Peyer's patch (tissue), 4 donors: ENCODE measurements at regions not wholly inside any gene's neighbourhood (a gene's known extent, or its start where the extent isn't known, plus 50 kb on each side); places are given as distances from the start of the nearest gene placed in this dataset.

Experiments used
- DNase-seq, 3 donors: peaks; one replicate each; pipeline ENCODE4 v3.0.0-alpha.2; 2017 to 2019
- H3K27ac ChIP-seq, 4 donors: fragments of 200-600 bp; sonication (generic); one replicate each; pipeline ENCODE4 v1.5.1; 2016 to 2019
- H3K27me3 ChIP-seq, 2 donors: fragments of 200-600 bp; sonication (generic); one replicate each; pipeline ENCODE4 v1.5.1; 2019
- H3K36me3 ChIP-seq, 3 donors: fragments of 200-600 bp; sonication (generic); one replicate each; pipeline ENCODE4 v1.5.1; 2016 to 2019
- H3K4me1 ChIP-seq, 4 donors: fragments of 200-600 bp; sonication (generic); one replicate each; pipeline ENCODE4 v1.5.1; 2016 to 2019
- H3K4me3 ChIP-seq, 4 donors: fragments of 200-600 bp; sonication (generic); 1 replicate in 3 of 4; 2 replicates in 1 of 4; pipeline ENCODE4 v1.5.1; 2016 to 2019; ENCODE audit warnings: mild to moderate bottlenecking in 1 of 4
- H3K9me3 ChIP-seq, 4 donors: fragments of 200-600 bp; sonication (generic); one replicate each; pipeline ENCODE4 v1.5.1; 2016 to 2019; ENCODE audit warnings: mild to moderate bottlenecking in 1 of 4
- CTCF ChIP-seq, 6 experiments: fragments of 450-650 bp in 4 of 6; fragments of 200-600 bp in 2 of 6; sonication (generic) in 1 of 6; IDR thresholded peaks; one replicate each; pipeline ENCODE4 v1.5.1; 2017 to 2019; ENCODE audit warnings: antibody characterized with exemption in 6 of 6, mild to moderate bottlenecking in 3 of 6, moderate library complexity in 1 of 6
- POLR2A ChIP-seq, 2 donors: fragments of 450-650 bp; IDR thresholded peaks; one replicate each; pipeline ENCODE4 v1.5.1; 2017; ENCODE audit warnings: antibody characterized with exemption in 2 of 2, mild to moderate bottlenecking in 2 of 2, moderate library complexity in 2 of 2

- H3K9me3 ChIP-seq = no peaks in the 10 kb centered on the region
- no peaks in the 10 kb centered on the region for H3K27me3 ChIP-seq
- H3K27ac ChIP-seq = no peak overlapping the region
These were observed 615.0 kb upstream of the AGTR1 start for GRCh38 chr3:148082506-148083280.

GRCh38 chr3:148083526-148084182, 614.0 kb upstream of the AGTR1 start:
- Histone ChIP-seq H3K36me3 (no peaks in the 10 kb centered on the region), H3K4me1 (no peaks in the 10 kb centered on the region), H3K27me3 (no peaks in the 10 kb centered on the region), H3K9me3 (no peaks in the 10 kb centered on the region), H3K4me3 (no peak overlapping the region), H3K27ac (no peak overlapping the region)
- DNase-seq = no peak
- TF ChIP-seq CTCF (IDR thresholded peaks at IDR 0.05) (no peak), POLR2A (IDR thresholded peaks at IDR 0.05) (no peak)

More at GRCh38 chr3:148082506-148083280, 615.0 kb upstream of the AGTR1 start:
- Histone ChIP-seq H3K36me3 (no peaks in the 10 kb centered on the region), H3K4me3 (no peak overlapping the region), H3K4me1 (no peaks in the 10 kb centered on the region)
- no peak for TF ChIP-seq CTCF (IDR thresholded peaks at IDR 0.05)
- no peak for TF ChIP-seq POLR2A (IDR thresholded peaks at IDR 0.05)
- no peak for DNase-seq

GRCh38 chr3:148084931-148085330, 612.8 kb upstream of the AGTR1 start:
- H3K27me3 ChIP-seq = no peaks in the 10 kb centered on the region
- no peaks in the 10 kb centered on the region for H3K36me3 ChIP-seq
- TF ChIP-seq CTCF (IDR thresholded peaks at IDR 0.05) (no peak), POLR2A (IDR thresholded peaks at IDR 0.05) (no peak)
- H3K27ac ChIP-seq = no peak overlapping the region
- no peak overlapping the region for H3K4me3 ChIP-seq
- H3K4me1 ChIP-seq = no peaks in the 10 kb centered on the region
- DNase-seq = no peak
- H3K9me3 ChIP-seq = no peaks in the 10 kb centered on the region

- no peak for DNase-seq
- Histone ChIP-seq H3K4me1 (no peaks in the 10 kb centered on the region), H3K4me3 (no peak overlapping the region), H3K27ac (no peak overlapping the region), H3K9me3 (no peaks in the 10 kb centered on the region), H3K27me3 (no peaks in the 10 kb centered on the region), H3K36me3 (no peaks in the 10 kb centered on the region)
- no peak for TF ChIP-seq POLR2A (IDR thresholded peaks at IDR 0.05)
- TF ChIP-seq CTCF (IDR thresholded peaks at IDR 0.05) = no peak
These were observed 609.9 kb upstream of the AGTR1 start for GRCh38 chr3:148087601-148088371.

GRCh38 chr3:148089171-148089570, 608.5 kb upstream of the AGTR1 start:
- Histone ChIP-seq H3K36me3 (no peaks in the 10 kb centered on the region), H3K27ac (no peak overlapping the region), H3K27me3 (no peaks in the 10 kb centered on the region), H3K9me3 (no peaks in the 10 kb centered on the region), H3K4me1 (no peaks in the 10 kb centered on the region), H3K4me3 (no peak overlapping the region)
- DNase-seq = no peak
- TF ChIP-seq POLR2A (IDR thresholded peaks at IDR 0.05) (no peak), CTCF (IDR thresholded peaks at IDR 0.05) (no peak)
